H9 (cell line): ENCODE measurements at regions not wholly inside any gene's neighbourhood (a gene's known extent, or its start where the extent isn't known, plus 50 kb on each side); places are given as distances from the start of the nearest gene placed in this dataset.

ENCODE experiments used
- DNase-seq: peaks from one replicate; pipeline ENCODE4 v3.0.0-alpha.2; 2017
- H2AFZ ChIP-seq: one replicate; pipeline ENCODE4 v1.6.1; 2013; ENCODE audit warnings: mild to moderate bottlenecking, low read length, control low read depth, moderate library complexity
- H2AK5ac ChIP-seq: 2 replicates; pipeline ENCODE4 v1.6.1; 2013; ENCODE audit warnings: low read length, control low read depth, mixed read lengths; ENCODE audit not compliant: insufficient read length
- H2BK120ac ChIP-seq: one replicate; pipeline ENCODE4 v1.6.1; 2013; ENCODE audit warnings: low read depth, mild to moderate bottlenecking, low read length, control low read depth, inconsistent platforms; ENCODE audit not compliant: poor library complexity, severe bottlenecking
- H2BK12ac ChIP-seq: 2 replicates; pipeline ENCODE4 v1.6.1; 2013; ENCODE audit warnings: low read length, control low read depth, mixed read lengths, low read depth; ENCODE audit not compliant: insufficient read length
- H2BK15ac ChIP-seq: 2 replicates; pipeline ENCODE4 v1.6.1; 2013; ENCODE audit warnings: low read depth, low read length, control low read depth
- H2BK20ac ChIP-seq: one replicate; pipeline ENCODE4 v1.6.1; 2013; ENCODE audit warnings: low read depth, mild to moderate bottlenecking, low read length, control low read depth, inconsistent platforms; ENCODE audit not compliant: poor library complexity, severe bottlenecking
- H2BK5ac ChIP-seq: 2 replicates; pipeline ENCODE4 v1.6.1; 2013; ENCODE audit warnings: low read length, control low read depth, mixed read lengths; ENCODE audit not compliant: insufficient read length
- H3K14ac ChIP-seq: 2 replicates; pipeline ENCODE4 v1.6.1; 2013; ENCODE audit warnings: low read length, control low read depth; ENCODE audit not compliant: insufficient read depth
- H3K18ac ChIP-seq: 2 replicates; pipeline ENCODE4 v1.6.1; 2013; ENCODE audit warnings: low read depth, mild to moderate bottlenecking, mixed read lengths, low read length, control low read depth; ENCODE audit not compliant: insufficient read length
- H3K23ac ChIP-seq: 2 replicates; pipeline ENCODE4 v1.6.1; 2013; ENCODE audit warnings: low read length, control low read depth, mixed read lengths, low read depth; ENCODE audit not compliant: insufficient read length
- H3K23me2 ChIP-seq: 2 replicates; pipeline ENCODE4 v1.6.1; 2013; ENCODE audit warnings: low read depth, mild to moderate bottlenecking, mixed read lengths, low read length, control low read depth; ENCODE audit not compliant: insufficient read length, poor library complexity, severe bottlenecking
- H3K27ac ChIP-seq: 2 replicates; pipeline ENCODE4 v1.5.1; 2013; ENCODE audit warnings: low read length, control low read depth, mixed read lengths, low read depth; ENCODE audit not compliant: insufficient read length
- H3K27me3 ChIP-seq: 2 replicates; pipeline ENCODE4 v1.6.1; 2013; ENCODE audit warnings: low read length, control low read depth, inconsistent platforms; ENCODE audit not compliant: insufficient read depth
- H3K4ac ChIP-seq: 2 replicates; pipeline ENCODE4 v1.6.1; 2013; ENCODE audit warnings: low read depth, mild to moderate bottlenecking, control low read depth, inconsistent platforms, low read length, moderate library complexity
- H3K4me1 ChIP-seq: 2 replicates; pipeline ENCODE4 v1.6.1; 2013; ENCODE audit warnings: low read length, control low read depth, inconsistent platforms; ENCODE audit not compliant: insufficient read depth
- H3K4me2 ChIP-seq: 2 replicates; pipeline ENCODE4 v1.6.1; 2013; ENCODE audit warnings: low read length, control low read depth, mixed read lengths; ENCODE audit not compliant: insufficient read length, insufficient read depth
- H3K56ac ChIP-seq: 2 replicates; pipeline ENCODE4 v1.6.1; 2013; ENCODE audit warnings: low read depth, mild to moderate bottlenecking, mixed read lengths, low read length, control low read depth; ENCODE audit not compliant: insufficient read length
- H3K79me1 ChIP-seq: 2 replicates; pipeline ENCODE4 v1.6.1; 2013; ENCODE audit warnings: low read depth, mild to moderate bottlenecking, moderate library complexity, low read length, control low read depth, inconsistent platforms; ENCODE audit not compliant: insufficient read depth, poor library complexity, severe bottlenecking
- H3K79me2 ChIP-seq: 2 replicates; pipeline ENCODE4 v1.6.1; 2013; ENCODE audit warnings: low read length, control low read depth, inconsistent platforms; ENCODE audit not compliant: insufficient read depth
- H3K9ac ChIP-seq: 2 replicates; pipeline ENCODE4 v1.6.1; 2013; ENCODE audit warnings: low read length, control low read depth, mixed read lengths; ENCODE audit not compliant: insufficient read length; ENCODE audit errors: extremely low read depth
- H3K9me3 ChIP-seq: one replicate; pipeline ENCODE4 v1.6.1; 2013; ENCODE audit warnings: low read depth, low read length, inconsistent platforms; ENCODE audit not compliant: control insufficient read depth
- H3T11ph ChIP-seq: one replicate; pipeline ENCODE4 v1.6.1; 2013; ENCODE audit warnings: mild to moderate bottlenecking, low read length, control low read depth, inconsistent platforms
- H4K20me1 ChIP-seq: one replicate; pipeline ENCODE4 v1.6.1; 2013; ENCODE audit not compliant: control insufficient read depth, insufficient read length, insufficient read depth
- H4K5ac ChIP-seq: 2 replicates; pipeline ENCODE4 v1.6.1; 2013; ENCODE audit warnings: low read depth, mild to moderate bottlenecking, mixed read lengths, low read length, control low read depth; ENCODE audit not compliant: insufficient read length
- H4K8ac ChIP-seq: replicated peaks from 2 replicates; pipeline ENCODE4 v1.6.1; 2013; ENCODE audit warnings: low read length, control low read depth, mixed read lengths, low read depth; ENCODE audit not compliant: insufficient read length
- H4K91ac ChIP-seq: 2 replicates; pipeline ENCODE4 v1.6.1; 2013; ENCODE audit warnings: low read depth, mild to moderate bottlenecking, moderate library complexity, mixed read lengths, low read length, control low read depth; ENCODE audit not compliant: insufficient read length
- H3K27ac Mint-ChIP-seq, 3 experiments: 2 replicates in 2 of 3; 3 replicates in 1 of 3; pipeline ENCODE4 v1.8.0; 2020 to 2021; ENCODE audit warnings: mixed read lengths in 3 of 3, mild to moderate bottlenecking in 1 of 3, moderate library complexity in 1 of 3
- H3K27me3 Mint-ChIP-seq: 2 replicates; pipeline ENCODE4 v1.8.0; 2021; ENCODE audit warnings: low read depth, mild to moderate bottlenecking, moderate library complexity, mixed read lengths
- H3K36me3 Mint-ChIP-seq, 3 experiments: 2 replicates in 2 of 3; 3 replicates in 1 of 3; pipeline ENCODE4 v1.8.0; 2020 to 2021; ENCODE audit warnings: low read depth in 3 of 3, mixed read lengths in 3 of 3; ENCODE audit not compliant: insufficient read depth in 1 of 3
- H3K4me1 Mint-ChIP-seq, 2 experiments: 2 replicates each; pipeline ENCODE4 v1.8.0; 2020; ENCODE audit warnings: mixed read lengths in 2 of 2
- H3K4me3 Mint-ChIP-seq, 2 experiments: 2 replicates in 1 of 2; 3 replicates in 1 of 2; pipeline ENCODE4 v1.8.0; 2020 to 2021; ENCODE audit warnings: mild to moderate bottlenecking in 2 of 2, mixed read lengths in 2 of 2, moderate library complexity in 1 of 2
- H3K9me3 Mint-ChIP-seq, 2 experiments: 2 replicates in 1 of 2; 3 replicates in 1 of 2; pipeline ENCODE4 v1.8.0; 2020; ENCODE audit warnings: mild to moderate bottlenecking in 2 of 2, mixed read lengths in 2 of 2, moderate library complexity in 1 of 2
- WGBS: extraction: QIAGEN DNeasy Blood & Tissue Kit; methylation state at CpG from one replicate; pipeline ENCODE4 v1.1.7; 2013; ENCODE audit warnings: missing lambda C conversion rate, low lambda C conversion rate, mixed read lengths; ENCODE audit not compliant: insufficient read length; ENCODE audit errors: extremely low coverage; 5-methylcytosine and 5-hydroxymethylcytosine counted together
- TF ChIP-seq, protein P1 (sequence below): fragments of 200-600 bp; sonication (generic); conservative IDR thresholded peaks from 3 replicates; pipeline ENCODE4 v1.8.0; 2021; ENCODE audit warnings: antibody characterized with exemption, mild to moderate bottlenecking

DNA sequence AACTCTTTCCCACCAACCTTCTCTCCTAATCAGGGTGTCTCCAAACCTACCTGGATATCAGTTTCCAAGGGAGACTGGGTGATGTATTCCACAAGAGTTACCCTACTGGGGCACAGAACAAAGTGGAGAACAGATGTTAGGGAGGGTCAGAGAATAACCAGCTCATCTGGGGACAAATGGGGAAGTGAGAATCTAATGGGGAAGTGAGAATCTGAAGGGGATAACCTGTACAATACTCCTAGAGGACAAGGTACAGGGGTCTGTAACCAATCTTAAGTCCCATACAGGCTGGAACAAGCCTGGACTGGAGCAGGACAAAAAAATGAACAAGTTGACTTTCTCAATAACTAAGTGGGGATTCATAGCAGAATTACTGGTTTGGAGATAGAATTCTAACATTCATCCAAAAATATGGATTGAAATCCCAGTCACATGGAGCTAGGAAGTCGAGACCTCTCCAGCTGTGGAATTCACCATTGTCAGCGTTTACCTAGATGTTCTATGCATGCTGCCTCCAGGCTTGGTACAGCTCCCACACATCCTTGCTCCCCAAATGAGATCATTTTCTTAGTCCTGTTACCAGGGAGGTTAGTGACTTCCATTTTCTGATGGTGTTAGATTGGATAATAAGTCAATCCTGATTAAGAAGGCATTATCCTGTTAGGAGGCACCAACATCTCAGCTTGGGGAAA, 214.8 kb upstream of the MOCS1 start:
- H3K9me3 Mint-ChIP-seq = no peaks in the 10 kb centered on the region
- Histone ChIP-seq H3K56ac (no peak overlapping the region), H3K9me3 (no peaks in the 10 kb centered on the region), H2BK15ac (no peak overlapping the region), H3K27ac (no peak overlapping the region), H3K9ac (no peak overlapping the region), H2BK12ac (no peak overlapping the region), H3K14ac (no peak overlapping the region), H3K18ac (no peak overlapping the region), H2BK120ac (no peak overlapping the region), H3K27me3 (no peaks in the 10 kb centered on the region), H2AFZ (no peak overlapping the region), H3K23ac (no peak overlapping the region), H3K4me2 (no peak overlapping the region), H3K4me1 (no peaks in the 10 kb centered on the region), H3T11ph (no peak overlapping the region), H4K20me1 (no peaks in the 10 kb centered on the region), H2BK5ac (no peak overlapping the region), H3K23me2 (no peaks in the 10 kb centered on the region), H4K91ac (no peak overlapping the region), H4K8ac (no peak overlapping the region), H3K79me2 (no peaks in the 10 kb centered on the region), H2AK5ac (no peak overlapping the region), H3K4ac (no peak overlapping the region), H3K79me1 (no peaks in the 10 kb centered on the region), H2BK20ac (no peak overlapping the region), H4K5ac (no peak overlapping the region)
- H3K4me3 Mint-ChIP-seq = no peak overlapping the region
- no peak for DNase-seq
- H3K36me3 Mint-ChIP-seq = no peaks in the 10 kb centered on the region
- TF ChIP-seq, protein P1, sequence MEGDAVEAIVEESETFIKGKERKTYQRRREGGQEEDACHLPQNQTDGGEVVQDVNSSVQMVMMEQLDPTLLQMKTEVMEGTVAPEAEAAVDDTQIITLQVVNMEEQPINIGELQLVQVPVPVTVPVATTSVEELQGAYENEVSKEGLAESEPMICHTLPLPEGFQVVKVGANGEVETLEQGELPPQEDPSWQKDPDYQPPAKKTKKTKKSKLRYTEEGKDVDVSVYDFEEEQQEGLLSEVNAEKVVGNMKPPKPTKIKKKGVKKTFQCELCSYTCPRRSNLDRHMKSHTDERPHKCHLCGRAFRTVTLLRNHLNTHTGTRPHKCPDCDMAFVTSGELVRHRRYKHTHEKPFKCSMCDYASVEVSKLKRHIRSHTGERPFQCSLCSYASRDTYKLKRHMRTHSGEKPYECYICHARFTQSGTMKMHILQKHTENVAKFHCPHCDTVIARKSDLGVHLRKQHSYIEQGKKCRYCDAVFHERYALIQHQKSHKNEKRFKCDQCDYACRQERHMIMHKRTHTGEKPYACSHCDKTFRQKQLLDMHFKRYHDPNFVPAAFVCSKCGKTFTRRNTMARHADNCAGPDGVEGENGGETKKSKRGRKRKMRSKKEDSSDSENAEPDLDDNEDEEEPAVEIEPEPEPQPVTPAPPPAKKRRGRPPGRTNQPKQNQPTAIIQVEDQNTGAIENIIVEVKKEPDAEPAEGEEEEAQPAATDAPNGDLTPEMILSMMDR = no peak
- WGBS = no CpG with 5 or more reads among the region's 2 CpGs
- no peak overlapping the region for H3K27ac Mint-ChIP-seq
- H3K4me1 Mint-ChIP-seq = no peaks in the 10 kb centered on the region
- peaks cover 17% of the 10 kb centered on the region for H3K27me3 Mint-ChIP-seq
